Lower leg skin (tissue), 4 donors: ENCODE measurements at regions not wholly inside any gene's neighbourhood (a gene's known extent, or its start where the extent isn't known, plus 50 kb on each side); places are given as distances from the start of the nearest gene placed in this dataset.

ENCODE experiments used
- DNase-seq, 2 donors: peaks; one replicate each; pipeline ENCODE4 v3.0.0-alpha.2; 2019; ENCODE audit warnings: low spot score in 2 of 2
- H3K4me3 ChIP-seq: fragments of 200-600 bp; sonication (generic); 2 replicates; pipeline ENCODE4 v1.5.1; 2017; ENCODE audit warnings: mild to moderate bottlenecking, low read depth; ENCODE audit not compliant: poor library complexity, severe bottlenecking
- CTCF ChIP-seq, 3 donors: fragments of 450-650 bp; IDR thresholded peaks; one replicate each; pipeline ENCODE4 v1.5.1; 2016; ENCODE audit warnings: antibody characterized with exemption in 3 of 3, mild to moderate bottlenecking in 3 of 3, moderate library complexity in 2 of 3
- POLR2A ChIP-seq, 2 donors: fragments of 450-650 bp; IDR thresholded peaks; one replicate each; pipeline ENCODE4 v1.6.1; 2016 to 2017; ENCODE audit warnings: antibody characterized with exemption in 2 of 2, mild to moderate bottlenecking in 1 of 2, moderate library complexity in 1 of 2
- WGBS, 2 donors: methylation state at CpG; one replicate each; pipeline ENCODE4 v1.1.5; 2018; 5-methylcytosine and 5-hydroxymethylcytosine counted together
- intact Hi-C: fragments of 100-400 bp; cut with DNase I; formaldehyde crosslinking; loops from one replicate; pipeline ENCODE4 v1.15.0; 2023; ENCODE audit warnings: low total_unique reads

GRCh38 chr12:107485731-107486130 lies 199.9 kb upstream of the PWP1 start:
- intact Hi-C loops: no loop called here

DNA sequence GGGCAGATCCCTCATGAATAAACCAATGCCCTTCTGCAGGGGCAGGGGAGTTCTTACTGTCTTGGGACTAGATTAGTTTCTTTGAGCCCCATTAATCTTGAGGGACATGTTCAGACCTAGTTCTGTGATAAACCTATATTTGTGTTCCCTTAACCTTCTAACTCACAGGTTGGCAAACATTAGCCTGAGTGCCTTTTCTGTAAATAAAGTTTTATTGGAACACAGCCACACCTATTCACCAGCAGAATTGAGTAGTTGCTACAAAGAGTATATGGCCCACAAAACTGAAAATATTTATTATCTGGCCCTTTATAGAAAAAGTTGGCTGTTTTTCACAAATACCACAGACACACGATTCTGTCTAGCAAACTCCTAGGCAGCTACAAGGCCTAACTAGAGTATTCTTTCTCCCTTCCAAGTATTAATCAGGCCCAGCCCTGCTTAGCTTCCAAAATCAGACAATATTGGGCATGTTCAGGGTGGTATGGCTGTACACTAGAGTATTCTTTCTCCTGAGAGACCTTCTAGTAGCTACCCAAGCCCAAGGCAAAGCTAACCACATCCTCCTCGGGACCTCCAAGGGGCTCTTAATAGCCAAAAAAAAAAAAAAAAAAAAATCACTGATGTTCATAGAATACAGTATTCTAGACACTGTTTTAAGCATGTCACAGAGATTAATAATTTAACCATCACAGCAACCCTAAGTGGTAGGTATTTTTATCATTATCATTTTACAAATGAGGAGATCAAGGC lies 199.3 kb upstream of the PWP1 start:
- intact Hi-C loops: no loop called here
- DNase-seq: no peak
- H3K4me3 ChIP-seq: no peak overlapping the region
- WGBS, 2 donors: 51 to 69% methylated on average over 2 of the region's 2 CpGs
- TF ChIP-seq POLR2A (IDR thresholded peaks at IDR 0.05): no peak
- TF ChIP-seq CTCF (IDR thresholded peaks at IDR 0.05): no peak

More at GRCh38 chr12:107485731-107486130, 199.9 kb upstream of the PWP1 start:
- DNase-seq: peak in 1 of 2 donors; percentile 8
- WGBS, 2 donors: 42 to 51% methylated on average over 1 of the region's 1 CpG
- H3K4me3 ChIP-seq: no peak overlapping the region
- TF ChIP-seq CTCF (IDR thresholded peaks at IDR 0.05) (no peak), POLR2A (IDR thresholded peaks at IDR 0.05) (no peak)

GRCh38 chr12:107487011-107487680 lies 198.5 kb upstream of the PWP1 start:
- intact Hi-C loops: no loop called here
- no peak overlapping the region for H3K4me3 ChIP-seq
- WGBS, 2 donors: 87 to 88% methylated on average over 2 of the region's 2 CpGs
- TF ChIP-seq POLR2A (IDR thresholded peaks at IDR 0.05): no peak
- no peak for TF ChIP-seq CTCF (IDR thresholded peaks at IDR 0.05)
- DNase-seq: peak in 1 of 2 donors; percentile 54

GRCh38 chr12:107488666-107489065 lies 196.9 kb upstream of the PWP1 start:
- 79 to 86% methylated on average over 2 of the region's 2 CpGs for WGBS, 2 donors
- H3K4me3 ChIP-seq: no peak overlapping the region
- DNase-seq: no peak
- TF ChIP-seq CTCF (IDR thresholded peaks at IDR 0.05): no peak
- TF ChIP-seq POLR2A (IDR thresholded peaks at IDR 0.05): no peak
- intact Hi-C loops: no loop called here

DNA sequence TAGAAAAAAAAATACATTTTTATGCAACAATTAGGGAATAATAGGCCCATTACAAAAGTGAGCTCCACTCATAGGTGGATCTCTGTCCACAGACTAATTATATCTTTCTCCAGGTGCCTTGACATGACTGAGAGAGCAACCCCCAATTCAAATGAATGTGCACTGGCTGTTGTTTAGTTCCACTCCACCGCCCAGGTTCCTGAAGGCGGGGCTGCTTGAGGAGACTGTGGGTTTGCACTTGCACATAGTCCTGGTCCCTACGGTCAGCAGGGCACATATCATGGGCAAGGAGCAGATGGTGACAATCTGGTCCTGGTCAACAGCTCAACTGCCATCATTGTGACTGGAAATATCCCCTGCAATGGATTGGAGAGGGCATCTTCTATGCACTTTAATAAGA lies 195.6 kb upstream of the PWP1 start:
- peak in 1 of 2 donors; percentile 29 for DNase-seq
- intact Hi-C loops: no loop called here
- no peak for TF ChIP-seq CTCF (IDR thresholded peaks at IDR 0.05)
- TF ChIP-seq POLR2A (IDR thresholded peaks at IDR 0.05): no peak
- WGBS, 2 donors: 84 to 98% methylated on average over 3 of the region's 3 CpGs
- no peak overlapping the region for H3K4me3 ChIP-seq
